ENCODE measurements at regions not wholly inside any gene's neighbourhood (a gene's known extent, or its start where the extent isn't known, plus 50 kb on each side); places are given as distances from the start of the nearest gene placed in this dataset.

- Mint-ChIP-seq H3K27me3 (no peaks in the 10 kb centered on the region), H3K36me3 (ENCODE audit: low read depth) (no peaks in the 10 kb centered on the region), H3K9me3 (peaks cover 7% of the 10 kb centered on the region), H3K27ac (no peak overlapping the region), H3K4me3 (no peak overlapping the region), H3K4me1 (no peaks in the 10 kb centered on the region)
- DNase-seq (no peak), ATAC-seq (ENCODE audit: low read depth) (no peak)
- ChIA-PET POLR2A (no interaction called here), CTCF (no interaction called here)
- TF ChIP-seq, protein P1, sequence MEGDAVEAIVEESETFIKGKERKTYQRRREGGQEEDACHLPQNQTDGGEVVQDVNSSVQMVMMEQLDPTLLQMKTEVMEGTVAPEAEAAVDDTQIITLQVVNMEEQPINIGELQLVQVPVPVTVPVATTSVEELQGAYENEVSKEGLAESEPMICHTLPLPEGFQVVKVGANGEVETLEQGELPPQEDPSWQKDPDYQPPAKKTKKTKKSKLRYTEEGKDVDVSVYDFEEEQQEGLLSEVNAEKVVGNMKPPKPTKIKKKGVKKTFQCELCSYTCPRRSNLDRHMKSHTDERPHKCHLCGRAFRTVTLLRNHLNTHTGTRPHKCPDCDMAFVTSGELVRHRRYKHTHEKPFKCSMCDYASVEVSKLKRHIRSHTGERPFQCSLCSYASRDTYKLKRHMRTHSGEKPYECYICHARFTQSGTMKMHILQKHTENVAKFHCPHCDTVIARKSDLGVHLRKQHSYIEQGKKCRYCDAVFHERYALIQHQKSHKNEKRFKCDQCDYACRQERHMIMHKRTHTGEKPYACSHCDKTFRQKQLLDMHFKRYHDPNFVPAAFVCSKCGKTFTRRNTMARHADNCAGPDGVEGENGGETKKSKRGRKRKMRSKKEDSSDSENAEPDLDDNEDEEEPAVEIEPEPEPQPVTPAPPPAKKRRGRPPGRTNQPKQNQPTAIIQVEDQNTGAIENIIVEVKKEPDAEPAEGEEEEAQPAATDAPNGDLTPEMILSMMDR (IDR thresholded peaks at IDR 0.05): no peak
- intact Hi-C loops (cut with micrococcal nuclease): no loop called here
Measured at GRCh38 chr3:835096-835495, 257.7 kb upstream of the CNTN6 start.

DNA sequence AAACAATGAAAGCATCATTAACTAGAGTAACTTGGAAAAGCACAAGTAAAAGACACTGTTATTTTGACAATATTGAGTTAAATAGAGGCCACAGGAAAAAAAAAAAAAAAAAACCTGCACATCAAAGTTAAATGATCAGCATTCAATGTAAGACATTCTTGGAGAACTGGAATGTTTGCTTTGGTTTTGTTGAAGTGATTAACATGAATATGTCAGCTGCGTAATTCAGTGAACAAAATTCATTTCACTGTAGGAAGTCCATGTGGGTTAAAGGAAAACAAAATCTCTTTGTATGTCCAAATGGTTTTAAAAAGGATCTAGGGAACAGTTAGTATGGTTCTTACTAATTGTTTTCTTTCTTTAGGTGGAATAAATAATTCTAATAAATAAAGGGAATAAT is 252.8 kb upstream of the CNTN6 start:
- Mint-ChIP-seq H3K27ac (no peak overlapping the region), H3K4me1 (no peaks in the 10 kb centered on the region), H3K4me3 (no peak overlapping the region), H3K9me3 (no peaks in the 10 kb centered on the region), H3K36me3 (ENCODE audit: low read depth) (no peaks in the 10 kb centered on the region), H3K27me3 (no peaks in the 10 kb centered on the region)
- ATAC-seq (ENCODE audit: low read depth): no peak
- intact Hi-C loops (cut with micrococcal nuclease): no loop called here
- no peak for DNase-seq
- ChIA-PET POLR2A (interaction anchor here (0.7 kb wide), 1 partner anchor 368 kb away, joined by 7 read pairs; no protein-coding TSS in a partner anchor), CTCF (no interaction called here)
- TF ChIP-seq, protein P1 (IDR thresholded peaks at IDR 0.05): no peak

DNA sequence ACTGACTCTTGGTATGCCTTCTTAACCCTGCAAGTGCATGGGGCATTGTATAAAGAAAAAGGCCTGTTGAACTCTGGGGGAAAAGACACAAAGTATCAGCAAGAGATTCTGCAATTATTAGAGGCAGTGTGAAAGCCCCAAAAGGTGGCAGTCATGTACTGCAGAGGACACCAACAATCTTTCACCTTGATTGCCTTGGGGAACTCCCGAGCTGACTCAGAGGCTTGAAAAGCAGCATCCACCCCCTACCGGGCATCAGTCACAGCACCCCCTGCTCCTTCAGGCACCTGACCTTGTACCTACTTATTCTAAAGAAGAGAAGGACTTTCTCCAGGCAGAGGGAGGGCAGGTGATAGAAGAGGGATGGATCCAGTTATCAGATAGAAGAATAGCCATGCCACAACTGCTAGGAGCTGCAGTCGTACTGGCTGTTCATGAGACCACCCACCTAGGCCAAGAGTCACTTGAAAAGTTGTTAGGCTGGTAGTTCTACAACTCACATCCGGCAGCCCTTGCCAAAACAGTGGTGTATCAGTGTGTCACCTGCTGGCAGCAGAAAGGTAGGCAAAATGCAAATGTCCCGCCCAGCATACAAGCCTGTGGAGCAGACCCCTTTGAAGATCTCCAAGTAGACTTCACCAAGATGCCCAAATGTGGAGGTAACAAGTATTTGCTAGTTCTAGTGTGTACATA is 241.6 kb upstream of the CNTN6 start:
- Mint-ChIP-seq H3K4me1 (no peaks in the 10 kb centered on the region), H3K27me3 (no peaks in the 10 kb centered on the region), H3K27ac (no peak overlapping the region), H3K36me3 (ENCODE audit: low read depth) (no peaks in the 10 kb centered on the region), H3K4me3 (no peak overlapping the region), H3K9me3 (no peaks in the 10 kb centered on the region)
- intact Hi-C loops (cut with micrococcal nuclease): no loop called here
- TF ChIP-seq, protein P1 (IDR thresholded peaks at IDR 0.05): no peak
- no peak for DNase-seq
- ChIA-PET CTCF (no interaction called here), POLR2A (no interaction called here)
- ATAC-seq (ENCODE audit: low read depth): no peak

- DNase-seq (no peak), ATAC-seq (ENCODE audit: low read depth) (no peak)
- no peaks in the 10 kb centered on the region for H3K9me3 Mint-ChIP-seq
- TF ChIP-seq, protein P1 (IDR thresholded peaks at IDR 0.05): no peak
- intact Hi-C loops (cut with micrococcal nuclease): no loop called here
- H3K4me3 Mint-ChIP-seq: no peak overlapping the region
- H3K27ac Mint-ChIP-seq: no peak overlapping the region
- ChIA-PET CTCF (no interaction called here), POLR2A (no interaction called here)
- H3K27me3 Mint-ChIP-seq: no peaks in the 10 kb centered on the region
- H3K4me1 Mint-ChIP-seq: no peaks in the 10 kb centered on the region
- no peaks in the 10 kb centered on the region for H3K36me3 Mint-ChIP-seq (ENCODE audit: low read depth)
Measured at GRCh38 chr3:852033-852432, 240.8 kb upstream of the CNTN6 start.

DNA sequence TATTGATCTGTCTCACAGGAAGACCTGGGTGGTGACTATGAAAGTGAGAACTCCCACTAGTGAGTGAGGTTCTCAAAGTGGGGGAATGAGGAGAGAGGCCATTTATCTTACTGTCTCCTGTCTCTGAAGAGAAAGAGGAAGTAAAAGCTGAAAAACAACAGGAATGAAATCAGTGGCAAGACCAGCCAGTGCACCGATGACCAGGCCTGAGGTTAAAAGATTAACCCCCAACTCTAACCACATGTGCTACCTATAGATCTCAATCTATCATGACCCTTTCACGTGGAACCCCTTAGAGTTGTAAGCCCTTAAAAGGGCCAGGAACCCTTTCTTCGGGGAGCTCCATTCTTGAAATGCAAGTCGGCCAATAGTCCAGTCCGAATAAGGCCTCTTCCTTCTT is 239.3 kb upstream of the CNTN6 start:
- Mint-ChIP-seq H3K4me1 (no peaks in the 10 kb centered on the region), H3K36me3 (ENCODE audit: low read depth) (no peaks in the 10 kb centered on the region), H3K27ac (no peak overlapping the region), H3K4me3 (no peak overlapping the region), H3K9me3 (no peaks in the 10 kb centered on the region), H3K27me3 (no peaks in the 10 kb centered on the region)
- ATAC-seq (ENCODE audit: low read depth): no peak
- intact Hi-C loops (cut with micrococcal nuclease): no loop called here
- TF ChIP-seq, protein P1 (IDR thresholded peaks at IDR 0.05): no peak
- CTCF ChIA-PET: no interaction called here
- POLR2A ChIA-PET: no interaction called here
- DNase-seq: no peak

All from activated B cell treated with CpG ODN at 0.5 μM for 24 hours (primary cell).